GM12865 (cell line): ENCODE measurements at regions not wholly inside any gene's neighbourhood (a gene's known extent, or its start where the extent isn't known, plus 50 kb on each side); places are given as distances from the start of the nearest gene placed in this dataset.

Source experiments
- DNase-seq: peaks from one replicate; pipeline ENCODE4 v3.0.0; 2010; ENCODE audit warnings: low read depth
- H3K4me3 ChIP-seq: 2 replicates; pipeline ENCODE4 v1.5.1; 2011; ENCODE audit warnings: mild to moderate bottlenecking, low read depth, low read length, control low read depth
- CTCF ChIP-seq: IDR thresholded peaks from 2 replicates; pipeline ENCODE4 v1.5.1; 2011; ENCODE audit warnings: low read length, control low read depth, low read depth, inconsistent platforms; ENCODE audit not compliant: insufficient read depth; ENCODE audit errors: missing control alignments

GRCh38 chr15:94722024-94722636, 490.8 kb downstream of the MCTP2 start:
- H3K4me3 ChIP-seq, result no peak overlapping the region
- no peak for TF ChIP-seq CTCF
- no peak for DNase-seq

- TF ChIP-seq CTCF, result no peak
- no peak overlapping the region for H3K4me3 ChIP-seq
- DNase-seq, result no peak
Observed at GRCh38 chr15:94723801-94724200, 492.4 kb downstream of the MCTP2 start.

GRCh38 chr15:94731286-94731685, 499.9 kb downstream of the MCTP2 start:
- H3K4me3 ChIP-seq, result no peak overlapping the region
- no peak for DNase-seq
- TF ChIP-seq CTCF, result no peak

GRCh38 chr15:94734460-94734859, 503.1 kb downstream of the MCTP2 start:
- no peak overlapping the region for H3K4me3 ChIP-seq
- TF ChIP-seq CTCF, result no peak
- no peak for DNase-seq

- TF ChIP-seq CTCF, result no peak
- no peak overlapping the region for H3K4me3 ChIP-seq
- no peak for DNase-seq
Observed at GRCh38 chr15:94736236-94736635, 504.9 kb downstream of the MCTP2 start.

GRCh38 chr15:94739639-94740038, 508.3 kb downstream of the MCTP2 start:
- no peak for TF ChIP-seq CTCF
- DNase-seq, result no peak
- no peak overlapping the region for H3K4me3 ChIP-seq

- H3K4me3 ChIP-seq, result no peak overlapping the region
- no peak for DNase-seq
- no peak for TF ChIP-seq CTCF
Observed at GRCh38 chr15:94740469-94740868, 509.1 kb downstream of the MCTP2 start.
